SJCRH30 (cell line): ENCODE measurements at regions not wholly inside any gene's neighbourhood (a gene's known extent, or its start where the extent isn't known, plus 50 kb on each side); places are given as distances from the start of the nearest gene placed in this dataset.

Experiments
- DNase-seq, 2 experiments: peaks; one replicate each; pipeline ENCODE4 v3.0.0-alpha.2; 2015 to 2020
- H3K27ac ChIP-seq: fragments of 250-450 bp; sonication (Bioruptor Pico); 2 replicates; pipeline ENCODE4 v1.5.1; 2020; ENCODE audit warnings: mild to moderate bottlenecking, moderate library complexity
- H3K27me3 ChIP-seq: fragments of 250-450 bp; sonication (Bioruptor Pico); 2 replicates; pipeline ENCODE4 v1.5.1; 2020; ENCODE audit warnings: mild to moderate bottlenecking, moderate library complexity
- H3K36me3 ChIP-seq: fragments of 250-450 bp; sonication (Bioruptor Pico); 2 replicates; pipeline ENCODE4 v1.5.1; 2020; ENCODE audit warnings: mild to moderate bottlenecking, moderate library complexity
- H3K4me1 ChIP-seq: fragments of 250-450 bp; sonication (Bioruptor Pico); 2 replicates; pipeline ENCODE4 v1.5.1; 2020; ENCODE audit warnings: mild to moderate bottlenecking, moderate library complexity
- H3K4me3 ChIP-seq: fragments of 250-450 bp; sonication (Bioruptor Pico); 2 replicates; pipeline ENCODE4 v1.5.1; 2020; ENCODE audit warnings: mild to moderate bottlenecking, moderate library complexity
- H3K9me3 ChIP-seq: fragments of 250-450 bp; sonication (Bioruptor Pico); replicated peaks from 2 replicates; pipeline ENCODE4 v1.5.1; 2020; ENCODE audit warnings: mild to moderate bottlenecking, moderate library complexity

DNA sequence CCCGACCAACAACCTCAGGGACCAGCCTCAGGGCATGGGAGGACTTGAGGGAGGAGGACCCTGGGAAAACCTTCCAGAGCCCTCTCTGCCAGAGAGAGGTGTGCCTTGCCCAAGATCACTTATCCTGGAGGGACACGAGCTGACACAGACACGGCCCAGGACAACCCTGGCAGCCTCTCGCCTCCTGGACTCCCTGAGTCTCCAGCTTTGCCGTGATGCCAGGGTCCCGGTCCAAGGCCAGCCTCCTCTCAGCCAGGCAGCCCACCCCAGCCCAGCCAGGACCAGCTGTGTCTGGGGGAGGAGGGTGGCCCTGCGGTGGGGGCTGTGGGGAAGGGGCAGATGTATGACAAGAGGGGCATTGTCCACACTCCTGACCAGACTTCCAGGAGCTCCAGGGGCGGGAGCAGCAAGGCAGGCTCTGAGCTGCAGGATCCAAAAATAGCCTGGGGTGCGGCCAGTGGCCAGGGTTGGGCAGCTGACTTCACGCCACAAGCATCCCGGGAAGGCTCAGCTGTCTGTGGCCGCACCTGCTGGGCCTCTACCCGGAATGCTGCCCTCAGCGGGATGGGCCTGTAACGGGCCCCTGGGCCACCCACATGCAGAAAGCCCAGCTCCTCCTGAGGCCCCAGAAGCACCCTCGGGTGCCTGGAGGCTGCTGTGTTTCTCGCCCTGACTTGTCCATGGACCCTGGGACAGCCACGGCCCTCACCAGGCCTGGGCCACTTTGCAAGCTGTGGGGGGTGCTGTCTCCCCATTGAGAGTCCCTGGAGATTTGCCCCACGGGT is 65.5 kb upstream of the GPC1 start:
- H3K4me3 ChIP-seq: no peak overlapping the region
- H3K9me3 ChIP-seq: no peaks in the 10 kb centered on the region
- DNase-seq: peak; percentile 99 to 100
- no peaks in the 10 kb centered on the region for H3K27me3 ChIP-seq
- no peaks in the 10 kb centered on the region for H3K36me3 ChIP-seq
- peak overlapping the region; percentile 96 for H3K27ac ChIP-seq
- H3K4me1 ChIP-seq: peaks cover 56% of the 10 kb centered on the region

DNA sequence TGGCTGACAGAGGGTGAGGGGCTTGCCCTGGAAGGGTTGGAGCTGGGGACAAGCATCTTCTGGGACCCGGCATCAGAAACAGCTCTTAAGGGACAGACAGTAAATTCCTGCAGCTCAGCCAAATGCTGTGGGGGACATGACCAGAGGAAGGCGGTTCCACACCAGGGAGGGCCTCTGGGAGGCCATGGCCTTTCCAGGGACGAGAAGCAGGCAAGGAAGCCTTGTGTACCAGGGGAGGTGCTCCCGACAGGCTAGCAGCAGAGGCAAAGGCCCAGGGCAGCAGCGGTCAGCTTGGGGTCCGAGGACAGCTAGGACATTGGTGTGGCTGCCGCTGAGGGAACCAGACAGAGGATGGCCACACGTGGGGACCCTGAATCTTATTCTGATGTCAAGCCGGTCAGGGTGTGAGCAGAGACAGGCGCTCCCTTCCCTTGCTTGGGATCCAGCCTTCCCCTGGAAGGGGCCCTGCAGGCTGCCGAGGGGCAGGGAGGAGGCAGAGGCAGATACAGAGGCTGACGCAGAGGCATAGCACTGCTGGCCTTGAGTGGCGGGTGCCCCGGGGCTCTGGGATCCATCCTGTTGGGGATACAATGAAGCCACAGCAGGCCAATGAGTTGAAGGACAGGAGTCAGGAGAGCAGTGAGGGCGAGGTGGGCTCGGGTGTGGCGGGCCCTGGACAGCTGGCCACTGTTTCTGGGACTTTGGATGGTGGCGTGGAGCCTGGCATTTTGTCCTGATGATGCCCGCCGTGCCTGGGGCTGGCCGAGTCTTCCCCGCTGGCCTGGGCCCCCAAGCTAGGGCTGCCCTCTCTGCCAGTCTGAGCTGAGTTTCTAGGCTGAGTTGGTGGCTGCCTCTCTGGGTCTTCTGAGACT is 64.1 kb upstream of the GPC1 start:
- Histone ChIP-seq H3K4me1 (peaks cover 56% of the 10 kb centered on the region), H3K4me3 (no peak overlapping the region), H3K27me3 (no peaks in the 10 kb centered on the region), H3K36me3 (no peaks in the 10 kb centered on the region), H3K9me3 (no peaks in the 10 kb centered on the region), H3K27ac (peak overlapping the region; percentile 96)
- peak in 1 of 2 experiments; percentile 34 for DNase-seq

DNA sequence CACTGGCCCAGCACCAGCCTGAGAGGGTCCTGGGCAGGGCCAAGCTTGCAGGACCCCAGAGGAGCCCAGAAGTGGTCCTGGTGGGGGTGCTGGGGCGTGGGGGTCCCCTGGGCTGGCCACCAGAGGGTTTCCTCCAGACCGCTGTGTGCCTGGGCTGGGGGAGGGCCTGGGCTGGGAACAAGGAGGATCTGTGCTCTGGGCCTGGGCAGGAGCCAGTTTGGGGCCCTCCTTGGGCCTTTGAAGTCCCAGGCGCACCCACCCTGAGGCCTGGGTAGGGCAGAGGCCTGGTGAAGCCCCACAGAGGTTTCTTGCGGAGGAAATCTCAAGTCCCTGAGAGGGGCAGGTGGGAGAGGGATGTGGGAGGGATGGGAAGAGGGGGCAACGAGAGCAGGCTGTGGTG is 63.4 kb upstream of the GPC1 start:
- Histone ChIP-seq H3K27me3 (no peaks in the 10 kb centered on the region), H3K36me3 (no peaks in the 10 kb centered on the region), H3K27ac (peak overlapping the region; percentile 96), H3K4me1 (peaks cover 56% of the 10 kb centered on the region), H3K9me3 (no peaks in the 10 kb centered on the region), H3K4me3 (no peak overlapping the region)
- peak in 1 of 2 experiments; percentile 36 for DNase-seq

DNA sequence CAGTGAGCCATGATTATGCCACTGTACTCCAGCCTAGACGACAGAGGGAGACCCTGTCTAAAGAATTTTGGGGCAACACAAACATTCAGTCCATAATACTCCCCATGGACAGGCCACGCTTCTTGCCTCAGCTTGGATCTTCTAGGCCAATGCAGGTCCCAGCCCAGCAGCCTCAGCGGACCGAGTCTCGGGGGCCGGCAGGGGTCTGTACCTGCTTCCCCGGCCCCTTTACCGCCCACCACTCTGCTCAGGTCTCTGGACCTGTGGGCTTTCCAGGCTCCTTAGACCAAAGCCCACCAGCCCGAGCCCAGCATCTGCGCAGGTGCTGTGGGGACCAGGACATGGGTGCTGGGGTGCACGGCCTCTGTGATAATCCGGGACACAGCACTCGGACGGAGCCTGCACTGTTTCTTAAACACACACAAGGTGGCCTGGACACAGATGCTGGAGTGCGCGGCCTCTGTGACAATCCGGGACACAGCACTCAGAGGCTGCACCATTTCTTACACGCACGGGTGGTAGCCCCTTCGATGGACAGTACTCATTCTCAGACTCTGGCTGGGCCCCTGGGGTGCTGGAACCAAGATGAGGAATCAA is 62.1 kb upstream of the GPC1 start:
- peak overlapping the region; percentile 70 for H3K27ac ChIP-seq
- no peak overlapping the region for H3K4me3 ChIP-seq
- no peaks in the 10 kb centered on the region for H3K36me3 ChIP-seq
- peaks cover 53% of the 10 kb centered on the region for H3K4me1 ChIP-seq
- H3K9me3 ChIP-seq: no peaks in the 10 kb centered on the region
- no peaks in the 10 kb centered on the region for H3K27me3 ChIP-seq
- DNase-seq: no peak

DNA sequence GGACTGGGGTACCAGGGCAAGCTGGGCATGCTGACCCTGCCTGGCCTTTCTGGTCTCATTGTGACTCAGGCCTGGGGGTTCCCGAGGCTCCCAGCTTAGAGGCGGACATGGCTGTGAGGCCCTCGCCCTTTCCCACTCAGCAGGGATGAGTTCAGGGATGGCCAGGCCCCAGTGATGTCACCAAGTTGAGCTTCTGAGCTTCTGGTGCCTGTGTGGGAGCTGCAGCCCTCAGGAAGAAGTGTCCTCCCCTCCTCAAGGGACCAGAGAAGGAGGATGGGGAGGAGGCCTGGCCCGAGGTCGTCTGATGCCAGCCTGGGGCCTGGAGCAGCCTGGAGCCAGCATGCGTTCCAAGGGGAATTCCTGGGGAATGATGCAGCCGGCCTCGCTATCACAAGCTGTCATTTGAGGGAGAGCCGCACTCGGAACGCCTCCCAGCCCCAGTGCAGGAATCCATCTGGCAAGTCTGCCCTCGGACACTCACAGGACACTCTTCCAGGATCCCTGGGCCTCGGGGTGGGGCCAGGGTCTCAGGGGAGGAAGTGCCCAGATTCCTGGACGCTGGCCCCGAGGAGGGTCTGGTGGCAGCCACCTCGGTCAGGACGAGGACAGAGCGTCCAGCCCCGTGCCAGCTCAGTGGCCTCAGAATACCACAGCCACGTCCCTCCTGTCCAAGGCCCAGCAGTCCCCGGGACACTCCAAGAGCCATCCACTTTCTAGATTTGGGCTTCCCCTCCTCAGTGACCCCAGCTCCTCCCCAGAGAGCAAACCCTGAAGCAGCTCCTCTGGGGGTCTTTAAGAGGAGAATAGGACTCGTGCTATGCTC is 61.2 kb upstream of the GPC1 start:
- no peak overlapping the region for H3K4me3 ChIP-seq
- no peaks in the 10 kb centered on the region for H3K27me3 ChIP-seq
- H3K4me1 ChIP-seq: peaks cover 44% of the 10 kb centered on the region
- H3K9me3 ChIP-seq: no peaks in the 10 kb centered on the region
- peak; percentile 66 to 79 for DNase-seq
- peak overlapping the region; percentile 70 for H3K27ac ChIP-seq
- H3K36me3 ChIP-seq: no peaks in the 10 kb centered on the region

DNA sequence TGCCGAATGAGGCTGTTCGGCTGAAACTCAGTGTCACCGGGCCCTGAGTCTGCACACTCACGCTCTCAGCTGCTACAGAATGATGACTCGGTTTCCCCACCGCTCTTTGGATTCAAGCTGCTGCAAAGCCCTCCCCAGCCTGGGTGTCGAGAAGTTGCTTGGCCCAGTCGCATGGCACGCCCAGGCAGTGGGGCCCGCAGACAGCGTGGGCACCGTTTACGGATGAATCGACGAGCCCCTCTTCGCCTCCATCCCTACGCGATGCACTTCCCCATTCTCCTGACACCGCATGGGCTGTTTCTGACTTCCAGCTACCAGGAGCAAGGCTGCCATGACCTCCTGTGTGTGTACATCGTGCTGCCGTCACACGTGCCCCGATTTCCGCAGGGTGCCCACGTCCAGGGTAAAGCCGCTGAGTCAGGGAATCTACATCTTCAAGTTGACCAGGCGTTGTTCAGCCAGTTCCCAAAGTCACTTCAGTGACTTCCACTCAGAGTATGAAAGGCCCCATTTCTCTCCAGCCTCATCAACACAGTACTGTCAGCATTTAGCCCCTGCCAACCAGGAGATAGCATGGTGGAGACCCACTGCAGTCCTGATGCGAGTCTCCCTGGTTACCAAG is 60.3 kb upstream of the GPC1 start:
- Histone ChIP-seq H3K27ac (no peak overlapping the region; the same call in 1 of the 2 replicates), H3K4me1 (peaks cover 38% of the 10 kb centered on the region), H3K36me3 (no peaks in the 10 kb centered on the region), H3K9me3 (peaks cover 2% of the 10 kb centered on the region), H3K27me3 (no peaks in the 10 kb centered on the region), H3K4me3 (no peak overlapping the region)
- DNase-seq: no peak

DNA sequence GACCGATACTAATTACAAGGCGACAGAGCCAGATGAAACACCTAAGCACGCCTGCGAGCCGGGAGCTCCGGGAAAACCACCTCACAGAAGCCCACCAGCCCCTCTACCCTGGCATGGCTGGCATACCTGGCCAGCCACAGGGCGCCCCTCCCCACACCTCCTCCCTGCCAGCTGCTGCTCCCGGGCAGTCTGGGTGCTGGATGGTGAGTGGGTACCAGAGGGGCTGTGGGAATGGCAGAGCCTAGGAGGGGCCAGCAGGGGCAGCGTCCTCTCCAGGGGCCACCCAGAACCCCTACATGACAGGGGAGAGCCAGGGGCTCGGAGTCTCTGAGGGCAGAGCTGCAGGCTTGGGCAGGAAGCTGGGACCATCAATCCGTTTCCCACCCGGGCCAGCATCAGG is 58.7 kb upstream of the GPC1 start:
- H3K27me3 ChIP-seq: no peaks in the 10 kb centered on the region
- no peaks in the 10 kb centered on the region for H3K36me3 ChIP-seq
- H3K27ac ChIP-seq: no peak overlapping the region
- no peak for DNase-seq
- H3K4me3 ChIP-seq: no peak overlapping the region
- peaks cover 23% of the 10 kb centered on the region for H3K4me1 ChIP-seq
- peaks cover 6% of the 10 kb centered on the region for H3K9me3 ChIP-seq

DNA sequence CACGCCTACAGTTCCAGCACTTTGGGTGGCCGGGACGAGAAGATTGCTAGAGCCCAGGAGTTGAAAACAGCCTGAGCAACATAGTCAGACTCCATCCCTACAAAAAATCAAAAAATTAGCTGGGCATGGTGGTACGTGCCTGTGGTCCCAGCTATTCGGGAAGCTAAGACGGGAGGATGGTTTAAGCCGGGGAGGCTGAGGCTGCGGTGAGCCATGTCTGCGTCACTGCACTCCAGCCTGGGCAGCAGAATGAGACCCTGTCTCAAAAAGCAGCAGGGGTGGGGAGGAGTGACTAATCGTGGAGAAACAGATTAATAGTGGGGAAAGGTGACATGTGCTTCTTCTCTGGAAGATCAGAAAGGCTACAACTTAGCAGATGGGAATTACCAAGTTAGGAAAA is 58.1 kb upstream of the GPC1 start:
- H3K27me3 ChIP-seq: no peaks in the 10 kb centered on the region
- H3K27ac ChIP-seq: no peak overlapping the region
- no peaks in the 10 kb centered on the region for H3K36me3 ChIP-seq
- H3K9me3 ChIP-seq: peaks cover 6% of the 10 kb centered on the region
- DNase-seq: no peak
- peaks cover 18% of the 10 kb centered on the region for H3K4me1 ChIP-seq
- H3K4me3 ChIP-seq: no peak overlapping the region

DNA sequence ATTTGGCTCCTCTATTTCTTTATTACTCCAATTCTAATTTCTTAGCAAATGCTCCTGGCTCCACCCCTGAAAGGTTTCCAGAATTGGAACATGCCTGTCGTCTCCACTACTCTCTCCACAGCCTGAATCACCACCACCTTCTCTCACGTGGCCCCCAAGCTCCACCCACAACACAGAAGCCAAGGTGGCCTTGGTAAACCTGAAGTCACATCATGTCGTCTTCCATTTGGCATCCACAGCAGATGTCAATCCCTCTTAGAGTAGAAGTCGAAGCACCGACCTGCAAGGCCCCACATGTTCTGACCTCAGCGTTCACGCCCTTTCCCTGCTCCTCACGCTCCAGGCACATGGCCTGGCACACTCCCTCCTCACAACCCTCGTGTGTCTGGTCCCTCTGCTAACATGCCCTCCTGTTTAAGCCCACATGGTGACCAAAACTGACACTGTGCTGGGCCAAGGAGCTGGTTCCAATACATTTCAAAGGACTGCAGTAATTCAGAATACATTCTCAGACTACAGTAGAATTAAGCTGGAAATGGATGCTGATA is 56.3 kb upstream of the GPC1 start:
- no peaks in the 10 kb centered on the region for H3K27me3 ChIP-seq
- no peak overlapping the region for H3K27ac ChIP-seq
- no peak overlapping the region for H3K4me3 ChIP-seq
- no peak for DNase-seq
- H3K9me3 ChIP-seq: peaks cover 6% of the 10 kb centered on the region
- peaks cover 6% of the 10 kb centered on the region for H3K4me1 ChIP-seq
- no peaks in the 10 kb centered on the region for H3K36me3 ChIP-seq

DNA sequence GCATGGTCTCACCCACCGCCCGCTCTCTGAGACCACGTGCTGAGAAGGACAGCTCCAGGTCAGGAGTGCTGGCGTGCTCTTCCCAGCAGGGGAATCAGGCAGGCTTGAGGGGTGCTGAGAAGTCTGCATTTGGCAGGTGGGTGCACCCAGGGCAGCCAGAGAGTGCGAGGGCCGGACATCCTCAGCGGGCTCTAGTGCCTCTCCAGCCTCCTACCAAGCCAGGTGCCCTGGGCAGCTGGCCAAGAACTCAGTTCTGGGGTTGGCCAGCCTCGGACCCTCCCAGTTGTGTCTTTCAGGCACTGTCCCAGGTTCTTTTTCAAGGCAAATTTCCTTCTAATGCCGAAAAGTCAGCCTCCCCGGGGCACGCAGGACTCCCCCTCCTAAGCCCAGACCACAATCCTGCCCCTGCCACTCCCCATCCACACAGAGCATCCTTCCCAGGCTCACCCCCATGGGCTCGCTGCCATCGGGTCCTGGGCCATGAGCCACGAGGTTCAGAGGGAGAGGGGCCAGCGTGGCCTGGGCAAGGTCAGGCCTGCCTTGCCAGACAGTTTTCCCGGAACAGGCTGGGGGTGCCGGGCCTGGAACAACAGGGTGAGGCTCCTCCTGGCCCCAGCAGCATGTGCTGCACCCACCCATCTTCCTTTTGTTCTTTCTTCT is 52.2 kb upstream of the GPC1 start:
- Histone ChIP-seq H3K4me3 (no peak overlapping the region), H3K27ac (no peak overlapping the region), H3K36me3 (no peaks in the 10 kb centered on the region), H3K27me3 (no peaks in the 10 kb centered on the region), H3K9me3 (peaks cover 6% of the 10 kb centered on the region), H3K4me1 (peaks cover 18% of the 10 kb centered on the region)
- DNase-seq: no peak

DNA sequence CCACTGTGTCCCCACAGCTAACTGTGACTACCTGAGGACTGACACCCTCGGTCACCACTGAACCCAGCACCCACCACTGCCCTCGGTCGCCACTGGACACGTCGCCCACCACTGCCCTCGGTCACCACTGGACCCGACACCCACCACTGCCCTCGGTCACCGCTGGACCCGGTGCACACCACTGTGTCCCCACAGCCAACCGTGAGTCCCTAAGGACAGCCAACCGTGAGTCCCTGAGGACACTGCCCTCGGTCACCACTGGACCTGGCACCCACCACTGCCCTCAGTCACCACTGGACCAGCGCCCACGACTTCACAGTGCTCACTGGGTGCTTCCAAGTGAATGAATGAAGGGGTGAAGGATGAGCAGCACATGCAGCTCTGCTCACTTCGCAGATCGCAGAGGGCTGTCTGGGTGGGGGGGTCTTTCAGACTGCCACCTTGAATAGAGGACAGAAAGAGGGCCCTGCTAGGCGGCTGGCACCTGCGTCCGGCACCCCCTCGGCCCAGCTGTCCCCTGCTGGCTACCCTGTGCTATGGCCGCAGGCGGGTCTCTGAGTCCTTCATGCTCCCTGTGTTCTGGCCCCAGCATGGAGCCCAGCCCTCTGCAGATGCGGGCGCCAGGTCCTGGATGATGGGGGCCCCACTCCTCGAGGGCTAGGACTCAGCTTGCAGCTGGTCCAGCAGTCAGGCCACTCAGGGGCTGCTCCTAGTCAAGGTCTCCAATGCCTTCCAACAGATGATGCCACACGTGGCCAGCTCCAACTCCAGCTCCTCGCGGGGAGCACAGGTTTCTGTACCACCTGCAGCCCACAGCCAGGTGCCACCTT is 51.4 kb upstream of the GPC1 start:
- H3K36me3 ChIP-seq: no peaks in the 10 kb centered on the region
- peaks cover 21% of the 10 kb centered on the region for H3K4me1 ChIP-seq
- H3K27ac ChIP-seq: no peak overlapping the region
- DNase-seq: no peak
- H3K27me3 ChIP-seq: no peaks in the 10 kb centered on the region
- no peak overlapping the region for H3K4me3 ChIP-seq
- peaks cover 6% of the 10 kb centered on the region for H3K9me3 ChIP-seq

DNA sequence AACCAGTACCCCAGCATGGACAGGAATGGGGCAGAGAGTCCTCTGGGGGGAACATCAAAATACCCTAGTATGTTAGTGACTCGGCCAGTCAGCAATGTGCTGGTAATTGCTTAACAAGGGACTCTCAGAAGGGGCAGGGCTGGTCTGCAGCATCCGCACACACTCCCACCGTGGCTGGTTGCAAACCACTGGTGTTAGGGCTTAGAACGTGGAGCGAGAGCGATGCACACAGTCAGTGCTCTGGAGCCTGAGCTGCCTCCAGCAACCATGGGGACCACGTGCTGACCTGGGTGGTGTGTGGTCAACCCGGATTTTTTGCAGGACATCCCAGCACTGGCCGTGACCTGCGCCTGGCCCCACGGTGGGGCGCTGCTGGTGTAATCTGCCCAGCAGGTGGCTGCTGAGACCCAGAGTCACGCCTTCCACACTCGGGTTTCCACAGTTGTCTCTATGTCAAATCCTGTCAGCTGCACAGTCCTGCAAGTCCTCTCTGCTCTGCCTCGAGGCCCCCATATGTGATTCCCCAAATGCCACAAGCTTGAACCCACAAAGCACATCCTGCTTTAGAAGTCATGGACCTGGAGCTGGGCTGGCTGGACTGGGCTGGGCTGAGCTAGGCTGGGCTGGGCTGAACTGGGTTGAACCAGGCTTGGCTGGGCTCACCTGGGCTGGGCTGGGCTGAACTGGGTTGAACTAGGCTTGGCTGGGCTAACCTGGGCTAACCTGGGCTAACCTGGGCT is 50.6 kb upstream of the GPC1 start:
- DNase-seq: peak; percentile 62 to 75
- H3K9me3 ChIP-seq: peaks cover 6% of the 10 kb centered on the region
- H3K4me1 ChIP-seq: peaks cover 21% of the 10 kb centered on the region
- no peak overlapping the region for H3K4me3 ChIP-seq
- no peak overlapping the region for H3K27ac ChIP-seq
- no peaks in the 10 kb centered on the region for H3K36me3 ChIP-seq
- no peaks in the 10 kb centered on the region for H3K27me3 ChIP-seq
